Transverse colon (tissue), 4 donors: ENCODE measurements at regions not wholly inside any gene's neighbourhood (a gene's known extent, or its start where the extent isn't known, plus 50 kb on each side); places are given as distances from the start of the nearest gene placed in this dataset.

ENCODE experiments used
- DNase-seq: peaks from one replicate; pipeline ENCODE4 v3.0.0-alpha.2; 2019
- H3K27ac ChIP-seq, 4 donors: fragments of 200-600 bp; sonication (generic); 2 replicates each; pipeline ENCODE4 v1.5.1; 2016 to 2018; ENCODE audit warnings: inconsistent platforms in 4 of 4
- H3K27me3 ChIP-seq: fragments of 200-600 bp; sonication (generic); 2 replicates; pipeline ENCODE4 v1.5.1; 2017; ENCODE audit warnings: inconsistent platforms
- H3K36me3 ChIP-seq, 4 donors: fragments of 200-600 bp; sonication (generic); 2 replicates each; pipeline ENCODE4 v1.5.1; 2017 to 2019; ENCODE audit warnings: inconsistent platforms in 4 of 4
- H3K4me1 ChIP-seq, 4 donors: fragments of 200-600 bp; sonication (generic); 2 replicates each; pipeline ENCODE4 v1.5.1; 2017 to 2020; ENCODE audit warnings: inconsistent platforms in 4 of 4
- H3K4me3 ChIP-seq, 4 donors: fragments of 200-600 bp; sonication (generic); 1 replicate in 1 of 4; 2 replicates in 3 of 4; pipeline versions ENCODE4 v1.5.1 to v1.6.1; 2017 to 2019; ENCODE audit warnings: inconsistent platforms in 4 of 4
- H3K9me3 ChIP-seq, 2 donors: fragments of 200-600 bp; sonication (generic); 2 replicates each; pipeline ENCODE4 v1.5.1; 2017 to 2019; ENCODE audit warnings: inconsistent platforms in 2 of 2
- CTCF ChIP-seq, 5 experiments: fragments of 200-600 bp in 3 of 5; fragments of 450-650 bp in 2 of 5; sonication (generic) in 3 of 5; IDR thresholded peaks; 1 replicate in 2 of 5; 2 replicates in 3 of 5; pipeline ENCODE4 v1.5.1; 2016 to 2017; ENCODE audit warnings: antibody characterized with exemption in 5 of 5, inconsistent platforms in 3 of 5, mild to moderate bottlenecking in 2 of 5, moderate library complexity in 1 of 5
- EP300 ChIP-seq: sonication (generic); formaldehyde crosslinking; IDR thresholded peaks from one replicate; pipeline ENCODE4 v1.6.1; 2017; ENCODE audit warnings: antibody characterized with exemption, low read depth
- POLR2A ChIP-seq: fragments of 450-650 bp; IDR thresholded peaks from one replicate; pipeline ENCODE4 v1.6.1; 2016; ENCODE audit warnings: antibody characterized with exemption, mild to moderate bottlenecking, moderate library complexity
- POLR2AphosphoS5 ChIP-seq, 3 donors: sonication (generic); formaldehyde crosslinking; IDR thresholded peaks; one replicate each; pipeline ENCODE4 v1.6.1; 2016; ENCODE audit warnings: antibody characterized with exemption in 3 of 3
- WGBS, 2 donors: methylation state at CpG; one replicate each; pipeline ENCODE4 v1.1.5; 2018; ENCODE audit warnings: low coverage in 1 of 2; 5-methylcytosine and 5-hydroxymethylcytosine counted together
- in situ Hi-C, 4 donors: fragments of 200-750 bp; cut with MboI; loops; one replicate each; pipeline versions ENCODE4 v1.15.0 to v1.15.1; 2017; ENCODE audit warnings: low sequenced_read_pairs in 3 of 4, low pct_ligation_motif_present in 1 of 4, low pct_unique_long_range_greater_than_20kb in 1 of 4
- intact Hi-C: fragments of 100-400 bp; cut with DNase I; formaldehyde crosslinking; loops from one replicate; pipeline ENCODE4 v1.15.1; 2023; ENCODE audit warnings: low total_unique reads

DNA sequence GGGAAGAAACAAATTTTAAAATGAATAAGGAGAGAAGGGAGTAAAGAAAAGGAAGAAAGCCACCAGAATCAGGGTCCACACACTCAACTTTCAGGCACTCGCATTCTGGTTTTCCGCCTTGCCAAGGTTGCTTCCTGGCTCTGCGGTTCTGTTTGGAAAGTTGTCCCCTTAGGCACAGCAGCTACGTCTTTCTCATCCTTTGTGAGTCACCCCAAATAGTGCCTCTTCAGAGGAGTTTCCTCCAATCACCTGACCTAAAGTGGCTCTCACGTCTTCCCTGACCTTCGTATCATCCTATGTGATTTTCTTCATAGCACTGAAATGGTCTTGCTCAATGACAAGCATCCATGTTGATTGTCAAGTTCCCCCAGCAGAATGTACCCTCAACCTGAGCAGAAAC, 99.5 kb upstream of the TMCC3 start:
- H3K27me3 ChIP-seq, result no peaks in the 10 kb centered on the region
- TF ChIP-seq POLR2A, result no peak
- TF ChIP-seq CTCF (IDR thresholded peaks at IDR 0.05), result no peak
- no peak for TF ChIP-seq POLR2AphosphoS5 (IDR thresholded peaks at IDR 0.05)
- no peak for TF ChIP-seq EP300
- H3K36me3 ChIP-seq, result no peaks in the 10 kb centered on the region
- in situ Hi-C loops (loop anchor here in 1 of 4 donors (25.0 kb wide), 1 partner anchor 188 kb away; no protein-coding TSS in a partner anchor), intact Hi-C loops (no loop called here)
- H3K4me1 ChIP-seq, result no peaks in the 10 kb centered on the region
- no peak overlapping the region for H3K27ac ChIP-seq
- no peaks in the 10 kb centered on the region for H3K9me3 ChIP-seq
- no peak overlapping the region for H3K4me3 ChIP-seq
- no peak for DNase-seq
- 69 to 90% methylated on average over 3 to 6 of the region's 6 CpGs for WGBS, 2 donors

- intact Hi-C loops, result no loop called here
- WGBS, 2 donors, result 79 to 95% methylated on average over 7 of the region's 7 CpGs
Measured at GRCh38 chr12:94749455-94749854, 99.1 kb upstream of the TMCC3 start.

GRCh38 chr12:94748726-94749421, 98.5 kb upstream of the TMCC3 start:
- no peak overlapping the region for H3K27ac ChIP-seq
- intact Hi-C loops (no loop called here), in situ Hi-C loops (no loop called here)

More at GRCh38 chr12:94749455-94749854, 99.1 kb upstream of the TMCC3 start:
- in situ Hi-C loops, result no loop called here
- DNase-seq, result no peak
- TF ChIP-seq EP300, result no peak
- TF ChIP-seq CTCF (IDR thresholded peaks at IDR 0.05), result no peak
- TF ChIP-seq POLR2AphosphoS5 (IDR thresholded peaks at IDR 0.05), result no peak
- TF ChIP-seq POLR2A, result no peak
- no peaks in the 10 kb centered on the region for H3K4me1 ChIP-seq
- H3K27ac ChIP-seq, result no peak overlapping the region
- no peak overlapping the region for H3K4me3 ChIP-seq
- H3K36me3 ChIP-seq, result no peaks in the 10 kb centered on the region
- no peaks in the 10 kb centered on the region for H3K27me3 ChIP-seq
- no peaks in the 10 kb centered on the region for H3K9me3 ChIP-seq

DNA sequence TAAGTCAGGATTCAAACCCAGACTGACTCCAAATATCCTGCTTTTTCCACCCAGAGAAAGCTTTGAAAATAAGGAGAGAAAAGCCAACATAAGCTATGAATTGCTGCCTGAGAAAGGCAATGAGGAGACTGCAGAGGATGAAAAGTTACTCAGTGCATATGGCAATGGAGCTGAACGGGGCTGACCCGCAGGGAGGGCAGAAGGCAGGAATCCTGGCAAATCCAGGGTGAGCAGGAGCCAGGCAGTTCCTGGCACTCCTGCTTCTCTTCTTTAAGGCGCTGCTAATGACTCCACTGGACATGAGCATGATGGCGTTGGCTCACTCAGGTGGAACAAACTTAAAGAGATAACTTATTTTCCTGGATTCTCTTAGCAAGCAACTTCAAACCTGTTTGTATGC, 95.2 kb upstream of the TMCC3 start:
- TF ChIP-seq CTCF (IDR thresholded peaks at IDR 0.05), result no peak
- TF ChIP-seq POLR2AphosphoS5 (IDR thresholded peaks at IDR 0.05), result no peak
- no peak for TF ChIP-seq POLR2A
- no peak for TF ChIP-seq EP300
- no peaks in the 10 kb centered on the region for H3K9me3 ChIP-seq
- H3K36me3 ChIP-seq, result no peaks in the 10 kb centered on the region
- no peak overlapping the region for H3K27ac ChIP-seq
- no peak for DNase-seq
- intact Hi-C loops (no loop called here), in situ Hi-C loops (no loop called here)
- no peak overlapping the region for H3K4me3 ChIP-seq
- H3K27me3 ChIP-seq, result no peaks in the 10 kb centered on the region
- WGBS, 2 donors, result 78 to 100% methylated on average over 1 to 4 of the region's 4 CpGs
- H3K4me1 ChIP-seq, result no peaks in the 10 kb centered on the region

More at GRCh38 chr12:94748726-94749421, 98.5 kb upstream of the TMCC3 start:
- H3K4me1 ChIP-seq, result no peaks in the 10 kb centered on the region
- H3K36me3 ChIP-seq, result no peaks in the 10 kb centered on the region
- DNase-seq, result no peak
- H3K4me3 ChIP-seq, result no peak overlapping the region
- WGBS, 2 donors, result 82 to 100% methylated on average over 2 to 10 of the region's 10 CpGs
- H3K27me3 ChIP-seq, result no peaks in the 10 kb centered on the region
- H3K9me3 ChIP-seq, result no peaks in the 10 kb centered on the region
- TF ChIP-seq EP300 (no peak), POLR2A (no peak), POLR2AphosphoS5 (IDR thresholded peaks at IDR 0.05) (no peak), CTCF (IDR thresholded peaks at IDR 0.05) (no peak)
